ENCODE measurements at regions not wholly inside any gene's neighbourhood (a gene's known extent, or its start where the extent isn't known, plus 50 kb on each side); places are given as distances from the start of the nearest gene placed in this dataset.
"Not testable (repeated sequence)": the region's sequence is repeated elsewhere in the genome, so short reads cannot be mapped to it uniquely, and the experiment has no call there.

- DNase-seq = no peak
Measured at GRCh38 chr13:61918841-61919240, 503.2 kb upstream of the PCDH20 start.

GRCh38 chr13:61916483-61916882, 500.8 kb upstream of the PCDH20 start:
- no peak for DNase-seq

DNA sequence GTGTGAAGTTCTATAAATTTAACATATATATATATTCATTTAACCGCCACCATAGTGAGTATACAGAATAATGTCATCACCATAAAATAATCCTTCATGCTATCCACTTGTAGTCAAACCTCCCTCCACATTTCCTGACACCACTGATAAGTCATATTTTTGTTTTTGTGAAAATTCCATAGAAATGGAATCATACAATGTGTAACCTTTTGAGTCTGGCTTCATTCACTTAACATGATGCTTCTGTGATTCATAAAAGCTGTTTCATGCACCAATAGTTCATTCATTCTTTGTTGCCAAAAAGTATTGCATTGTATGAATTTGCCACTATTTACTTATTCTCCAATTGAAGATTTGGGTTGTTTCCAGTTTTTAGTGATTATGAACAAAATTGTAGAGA, 497.5 kb upstream of the PCDH20 start:
- no peak for DNase-seq

DNA sequence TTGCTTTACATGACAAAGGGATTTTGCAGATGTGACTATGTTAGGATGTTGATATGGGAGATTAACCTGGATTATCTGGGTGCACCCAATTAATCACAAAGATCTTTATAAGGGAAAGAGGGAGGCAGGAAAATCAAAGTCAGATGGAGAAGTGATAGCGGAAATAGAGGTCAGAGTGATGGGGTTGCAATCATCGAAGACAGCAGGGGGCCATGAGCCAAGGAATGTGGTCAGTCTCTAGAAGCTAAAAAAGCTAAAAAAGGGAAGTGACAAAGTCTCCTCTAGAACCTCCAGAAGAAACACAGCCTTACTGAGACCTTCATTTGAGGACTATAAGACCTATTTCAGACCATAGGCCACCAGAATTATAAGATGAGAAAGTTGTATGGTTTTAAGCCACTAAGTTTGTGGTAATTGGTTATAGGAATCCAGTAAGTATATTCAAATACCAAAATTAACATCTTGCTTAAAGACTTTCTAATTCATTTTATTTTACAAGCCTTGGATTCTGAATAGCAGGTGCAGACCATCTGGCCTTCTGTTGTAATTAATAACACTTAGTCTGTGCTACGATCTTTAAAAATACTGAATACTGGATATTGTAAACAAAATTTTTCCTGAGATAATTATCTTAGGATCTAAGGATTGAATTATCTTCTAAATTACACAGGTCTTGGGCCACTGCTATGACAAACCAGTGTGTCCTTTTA, 493.4 kb upstream of the PCDH20 start:
- DNase-seq = no peak

DNA sequence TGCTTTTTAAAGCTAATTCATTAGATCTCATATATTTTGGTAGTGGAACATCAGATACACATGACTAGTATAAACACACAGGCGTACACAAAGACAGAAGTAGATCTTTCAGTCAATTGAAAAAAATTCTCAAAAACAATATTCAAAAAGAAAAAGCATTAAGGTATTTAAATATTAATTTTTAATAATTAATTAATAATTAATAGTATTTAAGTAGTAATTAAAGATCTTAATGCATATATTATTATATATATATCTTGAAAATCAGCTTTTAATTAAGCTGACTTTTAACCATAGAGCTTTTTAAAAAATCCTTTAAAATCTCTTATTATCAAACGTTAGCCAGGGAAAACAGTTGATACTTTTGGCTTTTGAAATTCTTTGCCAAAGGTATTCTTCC, 489.4 kb upstream of the PCDH20 start:
- DNase-seq = no peak

GRCh38 chr13:61901946-61902541, 486.4 kb upstream of the PCDH20 start:
- no peak for DNase-seq

GRCh38 chr13:61900033-61900432, 484.4 kb upstream of the PCDH20 start:
- DNase-seq = no peak

DNA sequence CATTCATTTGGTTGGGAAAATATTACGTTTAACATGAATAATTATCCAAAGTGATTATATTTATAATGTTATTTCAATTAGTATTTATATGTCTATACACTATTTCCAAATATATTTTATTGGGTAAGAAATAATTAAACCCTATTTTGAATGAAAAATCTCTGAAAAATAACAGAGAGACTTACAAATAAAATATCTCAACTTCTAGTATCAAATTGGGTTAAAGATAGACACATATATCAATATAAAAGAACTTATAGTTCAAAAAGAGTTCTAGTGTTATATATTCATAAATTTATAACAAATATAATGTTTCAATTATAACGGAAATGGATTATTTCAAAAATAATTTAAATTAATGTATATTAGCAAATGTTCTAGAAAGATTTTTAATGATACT, 482.6 kb upstream of the PCDH20 start:
- no peak for DNase-seq

- DNase-seq = no peak
Measured at GRCh38 chr13:61891401-61891800, 475.8 kb upstream of the PCDH20 start.

DNA sequence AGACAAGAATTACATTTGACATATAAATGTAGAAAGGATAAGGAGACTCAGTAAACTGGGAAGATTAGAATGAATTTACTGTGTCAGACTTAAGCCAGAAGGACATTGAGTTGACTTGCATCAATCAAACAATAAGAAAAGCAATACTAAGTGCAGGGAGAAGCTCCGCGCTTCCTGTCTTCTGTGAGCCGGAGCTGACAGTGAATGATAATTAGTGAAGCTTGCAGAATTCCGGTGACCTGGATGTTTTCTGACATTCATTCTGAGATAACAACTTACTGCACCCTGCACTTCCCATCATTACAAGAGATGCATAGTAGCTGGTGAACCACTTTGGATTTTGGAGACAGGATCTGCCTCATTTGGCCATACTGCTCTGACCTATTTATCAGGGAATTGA, 469.2 kb upstream of the PCDH20 start:
- DNase-seq = no peak

DNA sequence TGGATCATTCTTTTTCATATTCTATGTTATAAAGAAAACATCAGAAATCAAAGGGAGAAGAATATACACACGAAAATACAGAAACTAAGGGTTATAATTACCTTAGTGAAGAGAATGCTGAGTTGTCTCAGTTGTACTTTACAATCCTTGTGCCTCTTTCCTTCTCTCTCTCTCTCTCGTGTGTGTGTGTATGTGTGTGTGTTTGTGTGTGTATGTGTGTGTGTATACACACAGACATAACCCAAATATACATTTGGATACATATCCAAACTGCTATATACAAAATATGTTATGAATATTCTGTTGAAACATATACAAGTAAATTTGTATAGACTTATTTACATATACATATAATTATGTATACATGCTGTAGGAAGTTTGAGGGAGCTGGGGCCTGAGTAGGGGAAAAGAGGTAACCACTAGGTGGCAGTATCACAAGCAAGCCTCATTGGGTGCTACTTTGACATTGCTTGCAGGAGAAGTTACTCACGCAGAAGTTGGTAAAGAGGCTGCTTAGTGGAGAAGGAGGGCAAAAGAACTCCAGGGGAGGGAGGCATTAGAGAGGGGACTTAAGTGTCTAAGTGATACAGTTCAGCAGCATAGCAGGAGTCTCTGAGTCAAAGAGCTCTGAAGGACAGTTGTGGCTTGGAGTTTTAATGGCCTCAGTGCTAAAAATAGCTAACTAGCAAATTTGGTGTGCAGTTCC, 465.1 kb upstream of the PCDH20 start:
- DNase-seq = peak; percentile 5

DNA sequence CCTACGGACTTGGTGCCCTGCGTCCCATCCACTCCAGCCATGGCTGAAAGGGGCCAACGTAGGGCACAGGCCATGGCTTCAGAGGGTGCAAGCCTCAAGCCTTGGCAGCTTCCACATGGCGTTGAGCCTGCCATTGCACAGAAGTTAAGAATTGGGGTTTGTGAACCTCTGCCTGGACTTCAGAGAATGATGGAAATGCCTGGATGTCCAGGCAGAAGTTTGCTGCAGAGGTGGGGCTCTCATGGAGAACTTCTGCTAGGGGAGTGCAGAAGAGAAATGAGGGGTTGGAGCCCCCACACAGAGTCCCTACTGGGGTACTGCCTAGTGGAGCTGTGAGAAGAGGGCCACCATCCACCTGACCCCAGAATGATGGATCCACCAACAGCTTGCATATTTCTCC, 462.9 kb upstream of the PCDH20 start:
- DNase-seq = not testable (repeated sequence)

DNA sequence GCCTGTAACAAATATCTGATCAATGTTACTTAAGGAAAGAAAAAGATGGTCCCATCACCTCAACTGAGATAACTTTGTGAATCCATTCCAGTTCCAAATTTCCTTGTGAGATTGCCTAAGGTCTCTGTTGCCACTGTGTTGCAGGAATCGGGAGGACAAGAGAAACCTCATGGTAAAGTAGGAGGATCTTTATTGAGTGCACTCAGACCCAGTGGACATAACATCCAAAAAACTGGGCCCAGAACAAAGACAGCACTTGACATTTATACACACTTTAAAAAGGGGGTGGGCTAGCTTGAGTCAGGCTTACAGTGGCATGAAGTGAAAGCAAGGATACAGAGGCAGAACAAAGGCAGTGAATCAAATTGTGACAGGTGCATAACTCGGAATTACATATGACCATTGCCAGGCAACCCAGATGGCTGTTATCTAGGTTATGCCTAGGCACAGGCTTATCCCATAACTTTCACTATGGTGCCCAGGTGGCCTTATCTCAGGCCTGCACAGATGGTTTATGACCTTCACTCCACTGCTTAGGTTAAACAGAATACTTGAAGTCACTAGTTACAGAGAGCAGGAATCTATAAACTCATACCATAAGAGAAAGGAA, 459.4 kb upstream of the PCDH20 start:
- no peak for DNase-seq

GRCh38 chr13:61873717-61874116, 458.1 kb upstream of the PCDH20 start:
- no peak for DNase-seq

DNA sequence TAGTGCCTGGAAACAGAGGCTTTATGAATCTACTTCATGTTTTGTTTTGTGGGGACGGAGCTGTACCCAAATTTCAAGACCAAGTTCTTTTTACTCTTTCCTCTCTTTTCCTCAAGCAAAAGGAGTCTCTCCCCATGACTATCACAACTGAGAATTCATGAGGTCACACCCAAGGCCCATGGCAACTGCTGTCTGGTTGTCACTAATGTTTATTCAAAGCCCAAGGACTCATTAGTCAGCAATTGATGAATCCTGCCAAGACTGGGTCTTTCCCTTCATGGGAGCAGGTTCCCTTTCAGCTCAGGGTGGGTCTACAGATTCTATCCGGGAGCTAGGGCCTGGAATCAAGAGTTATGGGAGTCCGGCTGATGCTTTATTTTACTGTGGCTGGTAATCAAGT, 441.5 kb upstream of the PCDH20 start:
- DNase-seq = no peak

DNA sequence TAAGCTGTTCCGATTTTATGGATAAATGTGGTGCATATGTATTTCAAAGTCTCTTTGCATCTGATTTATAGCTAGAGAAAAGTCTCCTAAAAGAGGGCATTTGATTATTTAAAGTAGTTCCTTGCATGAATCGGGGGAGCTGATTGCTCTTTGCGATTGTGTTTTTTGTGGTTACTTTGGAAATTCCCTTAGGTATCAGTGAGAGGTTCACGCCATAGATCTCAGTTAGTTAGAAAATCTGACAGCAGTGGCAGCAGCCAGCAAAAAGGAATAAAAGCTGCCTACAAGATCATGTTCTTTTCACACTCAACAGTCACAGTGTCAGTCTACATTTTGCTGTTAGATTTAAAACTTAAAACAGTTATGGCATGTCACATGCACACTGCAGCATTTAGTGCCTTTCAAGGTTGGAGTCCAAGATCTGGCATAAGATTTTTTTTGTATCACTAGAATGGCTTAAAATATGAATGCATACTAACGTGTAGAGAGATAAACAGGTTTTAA, 436.5 kb upstream of the PCDH20 start:
- no peak for DNase-seq

- DNase-seq = no peak
Measured at GRCh38 chr13:61850794-61851193, 435.1 kb upstream of the PCDH20 start.

DNA sequence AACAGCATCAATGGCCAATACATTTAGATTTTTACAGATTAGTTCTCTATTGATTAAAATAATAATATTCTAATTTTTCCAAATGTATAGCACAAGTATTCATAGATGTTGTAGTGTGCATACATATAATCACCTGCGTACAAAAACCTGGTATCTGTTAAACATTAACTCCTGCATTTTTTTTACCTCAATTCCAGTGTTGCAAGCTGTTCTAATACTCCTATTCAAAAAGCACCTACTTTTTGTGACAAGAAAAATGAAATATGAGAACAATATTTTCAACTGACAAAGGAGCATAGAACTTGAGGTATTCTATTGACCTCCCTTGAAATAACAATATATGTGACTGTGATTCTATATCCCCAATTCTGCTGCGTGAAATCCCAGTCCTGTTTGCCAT, 422.9 kb upstream of the PCDH20 start:
- DNase-seq = no peak

DNA sequence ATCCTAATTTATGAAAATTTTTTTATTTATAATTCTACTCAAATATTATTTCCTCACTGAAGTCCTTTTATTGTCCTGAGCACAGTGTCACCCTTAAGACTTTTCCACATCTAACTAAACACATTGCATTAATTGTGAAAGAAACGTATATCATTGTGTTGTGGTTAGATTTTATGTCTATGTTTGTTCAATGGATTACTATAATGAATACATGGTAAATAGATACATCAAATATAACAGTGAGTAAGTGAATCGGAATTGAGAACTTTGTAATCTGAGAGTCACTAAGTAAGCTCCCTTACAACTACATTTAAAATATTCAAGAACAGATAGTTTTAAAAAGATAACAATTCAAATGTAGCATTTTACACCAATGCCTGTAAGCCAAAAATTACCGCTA, 417.6 kb upstream of the PCDH20 start:
- DNase-seq = no peak

GRCh38 chr13:61831026-61831425, 415.4 kb upstream of the PCDH20 start:
- DNase-seq = peak; percentile 26

GRCh38 chr13:61830475-61830874, 414.8 kb upstream of the PCDH20 start:
- peak; percentile 30 for DNase-seq

DNA sequence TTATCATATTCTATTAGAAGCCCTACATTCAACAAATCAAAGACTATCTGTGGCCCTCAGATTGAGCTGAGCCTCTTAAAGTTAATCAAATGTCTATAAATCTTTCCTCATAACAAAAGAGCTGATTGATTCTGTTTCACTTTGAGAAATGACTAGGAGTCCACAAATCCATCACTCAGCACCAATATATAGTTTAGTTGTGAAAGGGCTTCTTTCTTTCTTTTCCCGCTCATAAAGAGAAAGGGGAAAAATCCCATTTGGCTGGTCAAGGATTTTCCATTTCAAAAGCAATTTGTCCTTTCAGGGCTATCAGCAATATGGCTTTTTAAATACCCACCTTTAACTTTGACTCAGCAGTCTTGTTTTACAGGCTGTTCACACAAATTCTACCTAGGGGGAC, 408.5 kb upstream of the PCDH20 start:
- no peak for DNase-seq

GRCh38 chr13:61812286-61812685, 396.6 kb upstream of the PCDH20 start:
- DNase-seq = no peak

Measured in tongue (tissue), 1 donor.